MM.1S (cell line): ENCODE measurements at regions not wholly inside any gene's neighbourhood (a gene's known extent, or its start where the extent isn't known, plus 50 kb on each side); places are given as distances from the start of the nearest gene placed in this dataset.

Experiments used
- DNase-seq: peaks from one replicate; pipeline ENCODE4 v3.0.0-alpha.2; 2015
- H2AFZ ChIP-seq: fragments of 300-600 bp; sonication (generic); 2 replicates; pipeline ENCODE4 v1.6.0; 2016; ENCODE audit warnings: antibody characterized with exemption, low read length
- H3F3A ChIP-seq: fragments of 300-600 bp; sonication (generic); 2 replicates; pipeline ENCODE4 v1.6.1; 2016; ENCODE audit warnings: mild to moderate bottlenecking, antibody characterized with exemption, low read length, moderate library complexity, mixed read lengths; ENCODE audit not compliant: insufficient read depth
- H3K27ac ChIP-seq: fragments of 300-600 bp; sonication (generic); 2 replicates; pipeline ENCODE4 v1.5.1; 2016; ENCODE audit warnings: mild to moderate bottlenecking, low read length
- H3K27me3 ChIP-seq: fragments of 300-600 bp; sonication (generic); replicated peaks from 2 replicates; pipeline ENCODE4 v1.6.0; 2016; ENCODE audit warnings: low read length; ENCODE audit not compliant: insufficient read depth
- H3K36me3 ChIP-seq: fragments of 300-600 bp; sonication (generic); replicated peaks from 2 replicates; pipeline ENCODE4 v1.6.1; 2016; ENCODE audit warnings: mild to moderate bottlenecking, low read length, mixed read lengths; ENCODE audit not compliant: insufficient read depth
- H3K4me1 ChIP-seq: fragments of 300-600 bp; sonication (generic); 2 replicates; pipeline ENCODE4 v1.6.1; 2016; ENCODE audit warnings: low read length, mixed read lengths
- H3K4me2 ChIP-seq: fragments of 300-600 bp; sonication (generic); 2 replicates; pipeline ENCODE4 v1.6.0; 2016; ENCODE audit warnings: low read depth, low read length
- H3K4me3 ChIP-seq: fragments of 300-600 bp; sonication (generic); 2 replicates; pipeline ENCODE4 v1.5.1; 2016; ENCODE audit warnings: low read length, mixed read lengths
- H3K79me2 ChIP-seq: fragments of 300-600 bp; sonication (generic); 2 replicates; pipeline ENCODE4 v1.6.1; 2016; ENCODE audit warnings: mixed run types, low read length, mixed read lengths
- H3K9ac ChIP-seq: fragments of 300-600 bp; sonication (generic); 2 replicates; pipeline ENCODE4 v1.6.1; 2016; ENCODE audit warnings: low read length, mixed read lengths
- H3K9me2 ChIP-seq: fragments of 300-600 bp; sonication (generic); replicated peaks from 2 replicates; pipeline ENCODE4 v1.6.1; 2016; ENCODE audit warnings: mild to moderate bottlenecking, low read length, mixed read lengths; ENCODE audit not compliant: insufficient read depth
- H3K9me3 ChIP-seq: fragments of 300-600 bp; sonication (generic); replicated peaks from 2 replicates; pipeline ENCODE4 v1.6.1; 2016; ENCODE audit warnings: mild to moderate bottlenecking, low read length, mixed read lengths; ENCODE audit not compliant: insufficient read depth
- H4K20me1 ChIP-seq: fragments of 300-600 bp; sonication (generic); 2 replicates; pipeline ENCODE4 v1.6.1; 2016; ENCODE audit warnings: mild to moderate bottlenecking, low read length, moderate library complexity, mixed read lengths; ENCODE audit not compliant: insufficient read depth
- CTCF ChIP-seq: fragments of 300-600 bp; sonication (generic); IDR thresholded peaks from 2 replicates; pipeline ENCODE4 v1.5.1; 2016; ENCODE audit warnings: antibody characterized with exemption, low read length, mixed read lengths
- EZH2 ChIP-seq: fragments of 300-600 bp; sonication (generic); optimal IDR thresholded peaks from 2 replicates; pipeline ENCODE3; 2017; ENCODE audit warnings: low read depth, mild to moderate bottlenecking, antibody characterized with exemption, low read length, mixed read lengths
- EZH2phosphoT487 ChIP-seq: fragments of 300-600 bp; sonication (generic); IDR thresholded peaks from 2 replicates; pipeline ENCODE4 v1.6.1; 2018; ENCODE audit warnings: antibody characterized with exemption, low read length

GRCh38 chr16:73683804-73684203 lies 612.8 kb upstream of the PSMD7 start:
- no peak overlapping the region for H3K4me3 ChIP-seq
- no peaks in the 10 kb centered on the region for H3K27me3 ChIP-seq
- no peak overlapping the region for H2AFZ ChIP-seq
- H4K20me1 ChIP-seq, result no peaks in the 10 kb centered on the region
- no peaks in the 10 kb centered on the region for H3K36me3 ChIP-seq
- no peaks in the 10 kb centered on the region for H3K9me2 ChIP-seq
- no peaks in the 10 kb centered on the region for H3F3A ChIP-seq
- H3K9ac ChIP-seq, result no peak overlapping the region
- TF ChIP-seq CTCF, result no peak
- no peak for TF ChIP-seq EZH2
- TF ChIP-seq EZH2phosphoT487, result no peak
- H3K27ac ChIP-seq, result no peak overlapping the region
- no peaks in the 10 kb centered on the region for H3K9me3 ChIP-seq
- H3K79me2 ChIP-seq, result no peaks in the 10 kb centered on the region
- H3K4me2 ChIP-seq, result no peak overlapping the region
- H3K4me1 ChIP-seq, result no peaks in the 10 kb centered on the region
- no peak for DNase-seq

- Histone ChIP-seq H3K4me2 (no peak overlapping the region), H4K20me1 (no peaks in the 10 kb centered on the region), H3K9ac (no peak overlapping the region), H3K27me3 (no peaks in the 10 kb centered on the region), H3K79me2 (no peaks in the 10 kb centered on the region), H3K36me3 (no peaks in the 10 kb centered on the region), H3K27ac (no peak overlapping the region), H3K4me1 (no peaks in the 10 kb centered on the region), H3K9me3 (no peaks in the 10 kb centered on the region), H3K4me3 (no peak overlapping the region), H3F3A (no peaks in the 10 kb centered on the region), H3K9me2 (no peaks in the 10 kb centered on the region), H2AFZ (no peak overlapping the region)
- no peak for TF ChIP-seq EZH2
- TF ChIP-seq CTCF, result no peak
- TF ChIP-seq EZH2phosphoT487, result no peak
- no peak for DNase-seq
Observed at GRCh38 chr16:73672135-73672534, 624.2 kb upstream of the ZFHX3 start.

GRCh38 chr16:73670836-73671820 lies 623.2 kb upstream of the ZFHX3 start:
- H3K4me2 ChIP-seq, result no peak overlapping the region

More at GRCh38 chr16:73670836-73671820, 623.2 kb upstream of the ZFHX3 start:
- no peak overlapping the region for H3K9ac ChIP-seq
- no peak overlapping the region for H3K27ac ChIP-seq
- no peak for DNase-seq
- no peaks in the 10 kb centered on the region for H3K9me2 ChIP-seq
- no peaks in the 10 kb centered on the region for H3K36me3 ChIP-seq
- no peak overlapping the region for H2AFZ ChIP-seq
- no peak for TF ChIP-seq CTCF
- no peak for TF ChIP-seq EZH2phosphoT487
- no peak for TF ChIP-seq EZH2
- no peaks in the 10 kb centered on the region for H3F3A ChIP-seq
- H3K4me3 ChIP-seq, result no peak overlapping the region
- no peaks in the 10 kb centered on the region for H4K20me1 ChIP-seq
- no peaks in the 10 kb centered on the region for H3K9me3 ChIP-seq
- H3K27me3 ChIP-seq, result no peaks in the 10 kb centered on the region
- no peaks in the 10 kb centered on the region for H3K79me2 ChIP-seq
- no peaks in the 10 kb centered on the region for H3K4me1 ChIP-seq
